SKM-1 (cell line): ENCODE measurements at regions not wholly inside any gene's neighbourhood (a gene's known extent, or its start where the extent isn't known, plus 50 kb on each side); places are given as distances from the start of the nearest gene placed in this dataset.

Source experiments
- DNase-seq: peaks from one replicate; lab custom pipeline; 2025; ENCODE audit not compliant: unreplicated experiment; lab: John Stamatoyannopoulos, UW

DNA sequence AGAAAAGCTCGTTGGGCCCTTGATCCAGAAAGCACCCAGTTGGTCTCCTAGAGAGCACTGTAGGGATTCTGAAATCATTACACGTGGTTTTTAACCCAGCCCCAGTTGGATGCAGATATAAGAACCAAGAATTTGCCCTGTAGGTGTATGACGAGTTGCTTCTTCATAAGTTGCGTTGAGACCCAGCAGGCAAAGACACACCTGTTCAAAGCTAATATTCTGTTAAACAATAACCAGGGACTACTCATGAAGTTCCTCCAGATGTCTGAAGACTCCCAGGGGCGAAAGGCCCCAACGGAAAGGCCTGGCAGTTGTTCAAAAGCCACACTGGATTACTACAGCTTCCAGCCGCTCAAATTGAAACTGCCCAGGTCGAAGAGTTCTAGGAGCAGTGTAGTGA, 88.6 kb upstream of the HNRNPU start:
- DNase-seq: no peak

GRCh38 chr1:244952280-244952933, 88.1 kb upstream of the HNRNPU start:
- no peak for DNase-seq

GRCh38 chr1:244948416-244948815, 84.1 kb upstream of the HNRNPU start:
- no peak for DNase-seq

GRCh38 chr1:244945109-244945671, 80.8 kb upstream of the HNRNPU start:
- no peak for DNase-seq

DNA sequence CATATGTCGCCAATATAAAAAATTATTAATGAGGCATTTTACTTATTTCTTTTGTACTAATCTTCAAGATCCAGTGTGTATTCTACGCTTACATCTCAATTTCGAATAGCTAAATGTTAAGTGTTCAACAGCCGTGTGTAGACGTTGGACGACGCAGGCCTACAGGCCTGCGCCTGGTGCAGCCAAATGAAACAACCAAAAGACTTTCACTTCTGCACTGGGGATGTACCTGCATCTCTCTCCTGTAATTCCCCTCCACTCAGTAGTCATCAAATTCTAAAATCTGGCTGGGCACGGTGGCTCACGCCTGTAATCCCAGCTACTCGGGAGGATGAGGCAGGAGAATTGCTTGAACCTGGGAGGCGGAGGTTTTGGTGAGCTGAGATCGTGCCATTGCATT, 76.8 kb upstream of the HNRNPU start:
- DNase-seq: no peak

GRCh38 chr1:244937099-244937498, 72.8 kb upstream of the HNRNPU start:
- no peak for DNase-seq

DNA sequence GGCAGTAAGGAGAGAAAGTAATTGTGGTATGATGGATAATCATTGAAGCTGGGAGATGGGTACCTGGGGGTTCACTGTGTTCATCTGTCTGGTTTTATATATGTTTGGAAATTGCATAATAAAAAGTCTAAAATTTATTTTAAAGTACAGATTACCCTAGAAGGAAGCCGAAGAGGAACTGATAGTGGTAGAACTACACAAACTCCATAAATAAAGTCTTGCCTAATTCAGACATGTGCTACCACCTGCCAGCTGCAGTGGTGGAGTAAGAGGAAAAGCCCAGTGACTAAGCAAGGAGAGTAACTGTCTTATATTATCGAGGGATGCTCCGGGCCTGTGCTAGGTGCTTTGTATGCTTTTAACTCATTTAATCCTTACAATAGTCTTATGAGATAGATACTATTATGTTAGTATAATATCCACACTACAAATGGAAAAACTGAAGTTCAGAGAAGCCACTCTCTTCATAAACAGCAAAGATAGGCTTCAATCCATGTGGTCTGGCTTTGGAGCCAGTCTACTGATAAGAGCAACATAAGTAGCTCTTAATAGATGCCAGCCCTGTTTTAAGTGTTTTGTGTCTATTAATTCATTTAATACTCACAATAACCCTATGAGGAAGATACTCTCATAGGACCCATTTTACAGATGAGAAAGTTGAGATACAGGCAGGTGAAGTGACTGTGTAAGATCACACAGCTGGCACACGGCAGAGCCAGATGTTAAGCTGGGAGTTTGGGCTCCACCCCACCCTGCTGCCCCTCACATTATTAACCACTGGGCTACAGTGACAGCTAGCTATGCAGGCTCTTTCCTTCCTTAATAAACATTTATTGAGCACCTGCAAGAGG, 56.8 kb upstream of the HNRNPU start:
- peak; percentile 99 for DNase-seq

DNA sequence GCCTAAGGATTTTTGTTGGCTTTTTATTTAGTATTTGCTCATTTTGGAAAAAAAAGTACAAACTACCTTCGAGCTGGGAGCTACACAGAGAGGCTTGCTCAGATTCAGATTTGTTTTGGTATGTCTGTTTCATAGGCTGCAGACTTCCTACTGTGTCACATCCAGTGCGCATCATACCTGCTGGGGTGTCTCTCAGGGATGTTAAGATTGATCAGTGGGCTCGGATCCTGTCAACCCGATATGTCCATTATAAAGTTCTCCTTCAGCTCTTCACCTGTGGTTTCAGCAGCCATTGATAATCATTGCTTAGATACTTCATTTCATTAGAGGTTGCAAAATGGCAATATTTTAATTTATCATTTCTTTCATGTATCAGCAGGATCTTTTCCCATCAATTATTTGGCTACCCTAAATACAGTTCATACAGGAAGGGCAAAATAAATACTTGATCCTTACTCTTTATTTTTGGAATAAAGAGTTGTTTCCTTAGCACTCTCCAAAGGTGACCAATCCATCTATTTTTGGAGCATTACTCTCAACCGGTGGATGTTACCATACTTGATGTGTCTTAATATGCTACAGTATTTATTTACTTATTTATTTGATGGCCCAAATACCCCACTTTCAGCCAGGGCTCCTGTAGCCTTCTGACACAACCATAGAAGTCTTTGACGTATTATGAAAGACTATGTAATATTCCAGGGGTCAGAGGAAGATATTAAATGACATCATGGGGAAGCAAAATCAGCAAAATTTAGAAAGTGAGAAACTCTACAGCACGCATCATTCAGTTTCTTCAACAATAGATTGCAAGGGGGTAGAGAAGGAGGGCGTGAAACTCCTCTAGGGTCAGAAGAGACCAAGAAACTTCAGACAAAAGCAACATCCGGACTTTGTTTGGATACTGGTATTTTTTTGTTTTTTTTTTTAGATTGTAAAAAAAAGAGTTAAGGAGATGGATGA, 55.3 kb upstream of the HNRNPU start:
- DNase-seq: no peak

GRCh38 chr1:244918421-244919319, 54.3 kb upstream of the HNRNPU start:
- DNase-seq: no peak

- no peak for DNase-seq
These were observed 52.8 kb upstream of the HNRNPU start for GRCh38 chr1:244917073-244917670.

DNA sequence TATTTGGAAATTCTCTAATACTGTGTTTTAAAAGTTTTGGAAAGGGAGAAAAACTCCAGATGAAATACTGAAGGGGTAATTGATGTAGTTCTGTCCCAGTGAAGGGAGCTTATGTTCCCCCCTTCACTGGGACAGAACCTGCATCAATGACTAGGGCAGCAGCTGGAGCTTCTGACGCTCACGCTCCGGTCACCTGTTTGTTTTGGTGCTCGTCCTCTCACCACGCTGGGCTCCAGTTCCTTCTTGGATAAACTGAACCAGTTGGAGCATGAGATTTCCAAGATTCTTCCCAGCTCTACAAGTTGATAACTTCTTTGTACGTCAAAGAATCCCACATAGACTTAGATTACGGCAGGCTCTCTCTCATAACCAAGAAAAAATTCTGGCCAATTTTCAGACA, 51.4 kb upstream of the HNRNPU start:
- no peak for DNase-seq

- DNase-seq: no peak
These were observed 50.4 kb upstream of the HNRNPU start for GRCh38 chr1:244914761-244915160.
